ENCODE measurements at regions not wholly inside any gene's neighbourhood (a gene's known extent, or its start where the extent isn't known, plus 50 kb on each side); places are given as distances from the start of the nearest gene placed in this dataset.

DNA sequence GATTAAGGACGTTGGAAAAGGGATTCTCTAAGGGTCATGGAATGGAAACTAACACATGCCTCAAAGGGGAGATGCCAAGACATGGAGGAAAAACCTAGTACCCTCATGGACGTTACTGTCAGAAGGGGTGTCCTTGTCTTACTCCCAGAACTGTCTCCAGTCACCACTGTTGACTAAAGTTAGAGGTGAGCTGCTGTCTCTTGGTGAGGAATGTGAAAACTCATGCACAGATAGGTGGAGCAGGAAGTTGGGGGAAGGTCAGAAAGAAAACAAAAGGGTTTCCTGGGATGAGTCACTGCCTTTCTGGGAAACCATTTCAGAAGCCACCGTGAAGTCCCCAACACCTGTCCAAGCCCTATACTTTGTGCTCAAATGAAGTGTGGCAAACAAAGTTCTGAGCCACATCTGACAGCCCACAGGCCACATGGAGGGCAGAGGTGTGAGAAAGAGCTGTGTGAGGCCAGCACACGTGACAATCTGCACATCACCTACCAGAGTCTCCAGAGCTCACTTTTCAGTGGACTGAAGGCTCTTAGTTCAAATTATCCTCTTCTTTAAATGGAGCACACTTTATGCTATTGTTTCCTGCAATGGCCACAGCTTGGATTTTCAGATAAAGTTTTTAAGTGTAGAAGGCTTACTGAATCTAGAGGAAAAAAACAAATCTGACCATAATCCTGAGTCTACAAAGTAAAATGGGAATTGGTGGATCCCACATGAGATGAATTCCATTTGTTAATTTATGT is 92.9 kb upstream of the EGLN3 start (continued):
- TF ChIP-seq ELF2 (CRISPR knock-in tag; IDR thresholded peaks at IDR 0.05) (no peak), HDAC6 (IDR thresholded peaks at IDR 0.05; ENCODE audit: low read depth, low read length) (no peak), RAD21 (CRISPR knock-in tag; conservative IDR thresholded peaks at IDR 0.05 in 1 of 2, IDR thresholded peaks at IDR 0.05 in 1 of 2) (peak; percentile 16 to 35; a peak in 2 of 4 replicates), ZEB2 (IDR thresholded peaks at IDR 0.05) (peak; percentile 98), SMARCE1 (IDR thresholded peaks at IDR 0.05) (peak; percentile 83), YY1 (IDR thresholded peaks at IDR 0.05; ENCODE audit: borderline replicate concordance in 1 of 3, control insufficient read depth in 1 of 3, extremely low read depth in 1 of 3, insufficient read depth in 3 of 3, insufficient read length in 1 of 3, insufficient replicate concordance in 2 of 3, low read depth in 1 of 3, low read length in 2 of 3) (peak in 2 of 3 experiments; percentile 40 to 61), NR3C1 (CRISPR knock-in tag; IDR thresholded peaks at IDR 0.05) (no peak), TAL1 (IDR thresholded peaks at IDR 0.05) (no peak), NR2C1 (IDR thresholded peaks at IDR 0.05) (no peak), NR2C1 (tag; IDR thresholded peaks at IDR 0.05) (peak; percentile 52; the same call in 1 of the 2 replicates), ZKSCAN8 (CRISPR knock-in tag; IDR thresholded peaks at IDR 0.05) (0 out of 2 replicates have a peak, but pooled peaks have one; percentile 53), TBP (optimal IDR thresholded peaks at IDR 0.05; ENCODE audit: low read depth, low read length) (no peak), MECOM (CRISPR knock-in tag; IDR thresholded peaks at IDR 0.05) (peak; percentile 86), ZNF3 (CRISPR knock-in tag; IDR thresholded peaks at IDR 0.05) (no peak), ZFX (CRISPR knock-in tag; IDR thresholded peaks at IDR 0.05) (no peak), DMBX1 (CRISPR knock-in tag; IDR thresholded peaks at IDR 0.05; ENCODE audit: borderline replicate concordance) (peak; percentile 97), SETDB1 (IDR thresholded peaks at IDR 0.05; ENCODE audit: low read length) (no peak), CTBP1 (IDR thresholded peaks at IDR 0.05; ENCODE audit: borderline replicate concordance) (peak; percentile 88; the same call in 1 of the 2 replicates), ZNF766 (CRISPR knock-in tag; conservative IDR thresholded peaks at IDR 0.05) (0 out of 2 replicates have a peak, but pooled peaks have one; percentile 30), MEF2A (IDR thresholded peaks at IDR 0.05; ENCODE audit: control insufficient read depth, low read depth, low read length) (no peak), BRD9 (IDR thresholded peaks at IDR 0.05; ENCODE audit: low read depth, partially characterized antibody) (peak; percentile 56), NFRKB (IDR thresholded peaks at IDR 0.05; ENCODE audit: low read depth) (peak; percentile 73; the same call in 1 of the 2 replicates)
- TF ChIP-seq, protein P1, sequence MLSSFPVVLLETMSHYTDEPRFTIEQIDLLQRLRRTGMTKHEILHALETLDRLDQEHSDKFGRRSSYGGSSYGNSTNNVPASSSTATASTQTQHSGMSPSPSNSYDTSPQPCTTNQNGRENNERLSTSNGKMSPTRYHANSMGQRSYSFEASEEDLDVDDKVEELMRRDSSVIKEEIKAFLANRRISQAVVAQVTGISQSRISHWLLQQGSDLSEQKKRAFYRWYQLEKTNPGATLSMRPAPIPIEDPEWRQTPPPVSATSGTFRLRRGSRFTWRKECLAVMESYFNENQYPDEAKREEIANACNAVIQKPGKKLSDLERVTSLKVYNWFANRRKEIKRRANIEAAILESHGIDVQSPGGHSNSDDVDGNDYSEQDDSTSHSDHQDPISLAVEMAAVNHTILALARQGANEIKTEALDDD (IDR thresholded peaks at IDR 0.05): peak; percentile 88
- TF ChIP-seq, protein P2, sequence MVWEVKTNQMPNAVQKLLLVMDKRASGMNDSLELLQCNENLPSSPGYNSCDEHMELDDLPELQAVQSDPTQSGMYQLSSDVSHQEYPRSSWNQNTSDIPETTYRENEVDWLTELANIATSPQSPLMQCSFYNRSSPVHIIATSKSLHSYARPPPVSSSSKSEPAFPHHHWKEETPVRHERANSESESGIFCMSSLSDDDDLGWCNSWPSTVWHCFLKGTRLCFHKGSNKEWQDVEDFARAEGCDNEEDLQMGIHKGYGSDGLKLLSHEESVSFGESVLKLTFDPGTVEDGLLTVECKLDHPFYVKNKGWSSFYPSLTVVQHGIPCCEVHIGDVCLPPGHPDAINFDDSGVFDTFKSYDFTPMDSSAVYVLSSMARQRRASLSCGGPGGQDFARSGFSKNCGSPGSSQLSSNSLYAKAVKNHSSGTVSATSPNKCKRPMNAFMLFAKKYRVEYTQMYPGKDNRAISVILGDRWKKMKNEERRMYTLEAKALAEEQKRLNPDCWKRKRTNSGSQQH (CRISPR knock-in tag; IDR thresholded peaks at IDR 0.05): 0 out of 2 replicates have a peak, but pooled peaks have one; percentile 47
- TF ChIP-seq, protein P3, sequence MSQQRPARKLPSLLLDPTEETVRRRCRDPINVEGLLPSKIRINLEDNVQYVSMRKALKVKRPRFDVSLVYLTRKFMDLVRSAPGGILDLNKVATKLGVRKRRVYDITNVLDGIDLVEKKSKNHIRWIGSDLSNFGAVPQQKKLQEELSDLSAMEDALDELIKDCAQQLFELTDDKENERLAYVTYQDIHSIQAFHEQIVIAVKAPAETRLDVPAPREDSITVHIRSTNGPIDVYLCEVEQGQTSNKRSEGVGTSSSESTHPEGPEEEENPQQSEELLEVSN (IDR thresholded peaks at IDR 0.05; ENCODE audit: borderline replicate concordance in 1 of 2, extremely low read depth in 1 of 2, insufficient read depth in 1 of 2, insufficient read length in 1 of 2, low read depth in 1 of 2, low read length in 1 of 2, poor library complexity in 1 of 2, severe bottlenecking in 1 of 2): peak; percentile 91 to 97

All from K562 (cell line).